HepG2 (cell line): ENCODE measurements at regions not wholly inside any gene's neighbourhood (a gene's known extent, or its start where the extent isn't known, plus 50 kb on each side); places are given as distances from the start of the nearest gene placed in this dataset.

ENCODE experiments used
- ATAC-seq: fragments of 200-7000 bp; cut with Tn5 transposase; 3 replicates; pipeline ENCODE4 v1.9.1; 2020; ENCODE audit warnings: mild to moderate bottlenecking, moderate library complexity
- BruUV-seq: library from RNA; stranded (reverse); fragments of 400-500 nt; replicated peaks from 2 replicates; lab custom pipeline; 2021; lab: Mats Ljungman, UMichigan
- CTCF ChIA-PET: fragments of 300-600 bp; formaldehyde crosslinking; extraction: SDS; loops from one replicate; lab custom pipeline; 2021; ENCODE audit warnings: low total read pairs, inconsistent platforms, low intra/inter-chr PET ratio; lab: Yijun Ruan, JAX
- POLR2A ChIA-PET: fragments of 350-600 bp; sonication (Branson Sonifier 250); formaldehyde crosslinking; loops from one replicate; lab custom pipeline; 2020; ENCODE audit warnings: antibody characterized with exemption, inconsistent platforms; lab: Yijun Ruan, JAX
- DNase-seq: peaks from one replicate; pipeline ENCODE4 v3.0.0-alpha.2; 2015; ENCODE audit warnings: low spot score
- FAIRE-seq: peaks from 3 replicates; lab custom pipeline; 2011; peaks lifted over from hg19 to GRCh38; lab: Jason Lieb, UNC
- H2AFZ ChIP-seq: one replicate; pipeline ENCODE4 v1.6.1; 2011; ENCODE audit warnings: low read length, inconsistent platforms
- H3K27ac ChIP-seq: fragments of 300-600 bp; 3 replicates; pipeline ENCODE4 v1.8.0; 2011; ENCODE audit warnings: mixed run types, mild to moderate bottlenecking, mixed read lengths, low read length, inconsistent platforms; ENCODE audit not compliant: insufficient read depth; ENCODE audit errors: extremely low read length
- H3K27me3 ChIP-seq, 2 experiments: fragments of 200-600 bp in 1 of 2; 2 replicates in 1 of 2; 3 replicates in 1 of 2; pipeline versions ENCODE4 v1.6.0 to v1.8.0; 2011; ENCODE audit warnings: low read length in 2 of 2, mild to moderate bottlenecking in 2 of 2, moderate library complexity in 2 of 2, inconsistent platforms in 1 of 2; ENCODE audit not compliant: insufficient read depth in 2 of 2, control insufficient read depth in 1 of 2
- H3K36me3 ChIP-seq, 2 experiments: fragments of 200-600 bp in 1 of 2; replicated peaks in 1 of 2; 2 replicates in 1 of 2; 3 replicates in 1 of 2; pipeline versions ENCODE4 v1.5.1 to v1.8.0; 2011; ENCODE audit warnings: low read length in 2 of 2, inconsistent platforms in 1 of 2; ENCODE audit not compliant: insufficient read depth in 2 of 2, control insufficient read depth in 1 of 2
- H3K4me1 ChIP-seq: 2 replicates; pipeline ENCODE4 v1.5.1; 2012; ENCODE audit warnings: low read length, inconsistent platforms; ENCODE audit not compliant: insufficient read depth
- H3K4me2 ChIP-seq: 2 replicates; pipeline ENCODE4 v1.6.0; 2011; ENCODE audit warnings: low read depth, low read length, inconsistent platforms
- H3K4me3 ChIP-seq, 3 experiments: fragments of 200-600 bp in 1 of 3; sonication (generic), shearing (Covaris generic) in 1 of 3; replicated peaks in 1 of 3; 2 replicates each; pipeline ENCODE4 v1.5.1; 2011 to 2016; ENCODE audit warnings: low read length in 3 of 3, inconsistent platforms in 2 of 3, low read depth in 2 of 3, mild to moderate bottlenecking in 2 of 3, control low read depth in 1 of 3, mixed read lengths in 1 of 3; ENCODE audit not compliant: insufficient read depth in 1 of 3
- H3K79me2 ChIP-seq: one replicate; pipeline ENCODE4 v1.6.1; 2011; ENCODE audit warnings: low read length, inconsistent platforms; ENCODE audit not compliant: insufficient read depth
- H3K9ac ChIP-seq: 2 replicates; pipeline ENCODE4 v1.6.0; 2011; ENCODE audit warnings: mild to moderate bottlenecking, low read depth, low read length, inconsistent platforms; ENCODE audit not compliant: insufficient read depth
- H3K9me3 ChIP-seq: 2 replicates; pipeline ENCODE4 v1.5.1; 2012; ENCODE audit warnings: mild to moderate bottlenecking, low read length
- H4K20me1 ChIP-seq: 2 replicates; pipeline ENCODE4 v1.6.0; 2011; ENCODE audit warnings: inconsistent platforms, mild to moderate bottlenecking, low read length, moderate library complexity; ENCODE audit not compliant: insufficient read depth
- CBX2 ChIP-seq, 2 experiments: fragments of 200-600 bp in 1 of 2; sonication (generic); formaldehyde crosslinking in 1 of 2; IDR thresholded peaks; 2 replicates each; pipeline versions ENCODE4 v1.7.0 to v1.8.1; 2018 to 2022; ENCODE audit warnings: low read depth in 2 of 2, low read length in 1 of 2, mild to moderate bottlenecking in 1 of 2, missing genetic modification reagents in 1 of 2
- HNRNPK ChIP-seq: fragments of 200-400 bp; formaldehyde crosslinking; IDR thresholded peaks from 2 replicates; pipeline ENCODE4 v1.6.1; 2018; ENCODE audit warnings: low read length, low read depth, moderate library complexity, mild to moderate bottlenecking; ENCODE audit not compliant: poor library complexity, severe bottlenecking
- KDM2A ChIP-seq: sonication (generic); formaldehyde crosslinking; IDR thresholded peaks from 2 replicates; pipeline ENCODE4 v1.4.0; 2020; ENCODE audit warnings: low read depth, missing genetic modification reagents, borderline replicate concordance
- LCORL ChIP-seq, 2 experiments: fragments of 450-650 bp in 1 of 2; sonication (generic) in 1 of 2; formaldehyde crosslinking in 1 of 2; IDR thresholded peaks; 2 replicates each; pipeline versions ENCODE4 v1.5.0 to v1.6.1; 2017 to 2020; ENCODE audit warnings: antibody characterized with exemption in 1 of 2, missing genetic modification reagents in 1 of 2
- ONECUT2 ChIP-seq: sonication (generic); formaldehyde crosslinking; IDR thresholded peaks from 2 replicates; pipeline ENCODE4 v1.4.0; 2020; ENCODE audit warnings: missing genetic modification reagents
- THAP8 ChIP-seq: sonication (generic); formaldehyde crosslinking; IDR thresholded peaks from 2 replicates; pipeline ENCODE4 v1.5.1; 2020; ENCODE audit warnings: missing genetic modification reagents, mild to moderate bottlenecking, borderline replicate concordance
- ZNF260 ChIP-seq: sonication (generic); formaldehyde crosslinking; IDR thresholded peaks from 2 replicates; pipeline ENCODE4 v1.4.0; 2020; ENCODE audit warnings: missing genetic modification reagents, low read depth, mild to moderate bottlenecking, borderline replicate concordance
- WGBS: methylation state at CpG from one replicate; pipeline ENCODE4 v1.1.6; 2017; ENCODE audit warnings: low lambda C conversion rate; 5-methylcytosine and 5-hydroxymethylcytosine counted together
- in situ Hi-C: cut with HindIII; loops from 2 replicates; pipeline ENCODE4 v1.10.0; 2017; ENCODE audit warnings: low pct_unique_long_range_greater_than_20kb; ENCODE audit not compliant: extremely low pct_ligation_motif_present
- intact Hi-C: fragments of 100-400 bp; cut with micrococcal nuclease; formaldehyde crosslinking; loops from one replicate; pipeline ENCODE4 v1.10.0; 2022; ENCODE audit not compliant: unreplicated experiment
- TF ChIP-seq, protein P1 (sequence below): sonication (generic); formaldehyde crosslinking; IDR thresholded peaks from 2 replicates; pipeline ENCODE4 v1.4.0; 2020; ENCODE audit warnings: mild to moderate bottlenecking, low read depth, missing genetic modification reagents

GRCh38 chr12:81987371-81987770 is 228.2 kb upstream of the PPFIA2 start (continued):
- TF ChIP-seq ZNF260 (CRISPR knock-in tag): no peak
- TF ChIP-seq CBX2 (IDR thresholded peaks at IDR 0.05; ENCODE audit: low read depth, low read length): no peak
- no peak for TF ChIP-seq CBX2 (CRISPR knock-in tag; IDR thresholded peaks at IDR 0.05; ENCODE audit: low read depth)
- no peak for TF ChIP-seq HNRNPK
- TF ChIP-seq, protein P1, sequence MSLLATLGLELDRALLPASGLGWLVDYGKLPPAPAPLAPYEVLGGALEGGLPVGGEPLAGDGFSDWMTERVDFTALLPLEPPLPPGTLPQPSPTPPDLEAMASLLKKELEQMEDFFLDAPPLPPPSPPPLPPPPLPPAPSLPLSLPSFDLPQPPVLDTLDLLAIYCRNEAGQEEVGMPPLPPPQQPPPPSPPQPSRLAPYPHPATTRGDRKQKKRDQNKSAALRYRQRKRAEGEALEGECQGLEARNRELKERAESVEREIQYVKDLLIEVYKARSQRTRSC (CRISPR knock-in tag): no peak
- TF ChIP-seq KDM2A: no peak

GRCh38 chr12:81976661-81977060 is 217.5 kb upstream of the PPFIA2 start:
- no peaks in the 10 kb centered on the region for H3K4me1 ChIP-seq
- no peaks in the 10 kb centered on the region for H4K20me1 ChIP-seq
- DNase-seq (no peak), FAIRE-seq (no peak)
- intact Hi-C loops: no loop called here
- no peaks in the 10 kb centered on the region for H3K79me2 ChIP-seq
- in situ Hi-C loops: no loop called here
- WGBS: 21% methylated on average over 2 of the region's 2 CpGs
- no peaks in the 10 kb centered on the region for H3K27me3 ChIP-seq
- POLR2A ChIA-PET: no interaction called here
- H3K36me3 ChIP-seq: no peaks in the 10 kb centered on the region
- CTCF ChIA-PET: no interaction called here
- TF ChIP-seq THAP8 (CRISPR knock-in tag) (no peak), LCORL (IDR thresholded peaks at IDR 0.05) (no peak), LCORL (CRISPR knock-in tag; IDR thresholded peaks at IDR 0.05) (no peak), ONECUT2 (CRISPR knock-in tag) (no peak)
- TF ChIP-seq, all 625 proteins: peak for 0
- H3K9ac ChIP-seq: no peak overlapping the region
- no peak for ATAC-seq
- no peak overlapping the region for H3K4me3 ChIP-seq
- H3K9me3 ChIP-seq: peaks cover 28% of the 10 kb centered on the region
- H3K4me2 ChIP-seq: no peak overlapping the region
- H2AFZ ChIP-seq: no peak overlapping the region
- no peak overlapping the region for H3K27ac ChIP-seq
- no TSS peak for BruUV-seq
